Activated T-cell treated with anti-CD3 and anti-CD28 coated beads, Interleukin-2, amount 50 U/mL, for 4 hours (primary cell): ENCODE measurements at regions not wholly inside any gene's neighbourhood (a gene's known extent, or its start where the extent isn't known, plus 50 kb on each side); places are given as distances from the start of the nearest gene placed in this dataset.
"Not testable (repeated sequence)": the region's sequence is repeated elsewhere in the genome, so short reads cannot be mapped to it uniquely, and the experiment has no call there.

Experiments
- ATAC-seq, 2 donors: fragments of 200-7000 bp; cut with Tn5 transposase; one replicate each; pipeline ENCODE4 v1.10.0; 2021
- DNase-seq: peaks from one replicate; pipeline ENCODE4 v3.0.0-alpha.2; 2020
- H3K27me3 Mint-ChIP-seq: one replicate; pipeline ENCODE4 v1.8.0; 2021; ENCODE audit warnings: low read depth, mixed read lengths
- H3K36me3 Mint-ChIP-seq: one replicate; pipeline ENCODE4 v1.8.0; 2022; ENCODE audit warnings: mixed read lengths; ENCODE audit not compliant: insufficient read depth
- H3K4me1 Mint-ChIP-seq: one replicate; pipeline ENCODE4 v1.8.0; 2021; ENCODE audit warnings: low read depth, mixed read lengths
- H3K4me3 Mint-ChIP-seq: one replicate; pipeline ENCODE4 v1.8.0; 2021; ENCODE audit warnings: mild to moderate bottlenecking, moderate library complexity, mixed read lengths
- H3K9me3 Mint-ChIP-seq: one replicate; pipeline ENCODE4 v1.8.0; 2021; ENCODE audit warnings: mixed read lengths

DNA sequence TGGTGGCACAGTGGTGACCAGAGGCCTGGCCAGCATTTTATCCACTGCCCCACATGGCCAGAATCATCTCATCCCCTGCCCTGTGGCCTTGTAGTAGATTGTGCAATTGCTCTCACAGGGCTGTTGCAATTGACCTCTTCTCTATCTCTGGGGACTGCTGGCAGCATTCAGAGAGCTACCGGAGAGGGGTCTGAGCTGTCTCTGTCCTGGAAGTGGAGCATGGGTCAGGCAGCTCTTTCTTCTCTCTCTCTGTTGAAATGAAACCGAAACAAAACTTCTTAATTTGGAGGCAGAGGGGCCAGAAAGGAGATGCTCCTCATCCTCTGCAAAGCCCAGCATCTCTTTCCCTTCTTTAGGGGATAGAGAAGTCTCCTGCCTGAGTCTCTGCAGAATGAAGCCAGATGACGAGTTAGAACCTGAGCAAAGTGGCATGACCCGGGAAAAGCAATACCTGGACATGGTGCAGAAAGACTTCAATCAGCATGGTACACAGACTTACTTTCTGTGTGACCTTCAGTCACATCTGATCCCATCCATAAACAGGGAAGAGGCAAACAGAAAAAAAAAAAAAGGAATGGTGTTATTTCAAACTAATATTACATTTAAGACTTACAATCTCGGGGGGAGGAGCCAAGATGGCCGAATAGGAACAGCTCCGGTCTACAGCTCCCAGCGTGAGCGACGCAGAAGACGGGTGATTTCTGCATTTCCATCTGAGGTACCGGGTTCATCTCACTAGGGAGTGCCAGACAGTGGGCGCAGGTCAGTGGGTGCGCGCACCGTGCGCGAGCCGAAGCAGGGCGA lies 144.5 kb upstream of the BCL6 start:
- no peaks in the 10 kb centered on the region for H3K9me3 Mint-ChIP-seq
- ATAC-seq, result no peak
- no peaks in the 10 kb centered on the region for H3K27me3 Mint-ChIP-seq
- no peak for DNase-seq
- no peaks in the 10 kb centered on the region for H3K36me3 Mint-ChIP-seq
- H3K4me3 Mint-ChIP-seq, result no peak overlapping the region
- H3K4me1 Mint-ChIP-seq, result peaks cover 6% of the 10 kb centered on the region

DNA sequence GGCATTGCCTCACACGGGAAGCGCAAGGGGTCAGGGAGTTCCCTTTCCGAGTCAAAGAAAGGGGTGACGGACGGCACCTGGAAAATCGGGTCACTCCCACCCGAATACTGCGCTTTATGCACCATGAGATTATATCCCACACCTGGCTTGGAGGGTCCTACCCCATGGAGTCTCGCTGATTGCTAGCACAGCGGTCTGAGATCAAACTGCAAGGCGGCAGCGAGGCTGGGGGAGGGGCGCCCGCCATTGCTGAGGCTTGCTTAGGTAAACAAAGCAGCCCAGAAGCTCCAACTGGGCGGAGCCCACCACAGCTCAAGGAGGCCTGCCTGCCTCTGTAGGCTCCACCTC lies 145.1 kb upstream of the BCL6 start:
- not testable (repeated sequence) for H3K4me1 Mint-ChIP-seq, H3K27me3 Mint-ChIP-seq, H3K36me3 Mint-ChIP-seq, H3K9me3 Mint-ChIP-seq, H3K4me3 Mint-ChIP-seq, DNase-seq, ATAC-seq

GRCh38 chr3:187896646-187897045 lies 151.4 kb upstream of the BCL6 start:
- Mint-ChIP-seq H3K27me3 (no peaks in the 10 kb centered on the region), H3K9me3 (no peaks in the 10 kb centered on the region), H3K4me1 (no peaks in the 10 kb centered on the region), H3K4me3 (no peak overlapping the region), H3K36me3 (no peaks in the 10 kb centered on the region)
- DNase-seq, result no peak
- ATAC-seq, result no peak

GRCh38 chr3:187899246-187899645 lies 154.0 kb upstream of the BCL6 start:
- no peaks in the 10 kb centered on the region for H3K27me3 Mint-ChIP-seq
- no peak for ATAC-seq
- H3K36me3 Mint-ChIP-seq, result no peaks in the 10 kb centered on the region
- no peak overlapping the region for H3K4me3 Mint-ChIP-seq
- DNase-seq, result no peak
- H3K9me3 Mint-ChIP-seq, result no peaks in the 10 kb centered on the region
- peaks cover 2% of the 10 kb centered on the region for H3K4me1 Mint-ChIP-seq

DNA sequence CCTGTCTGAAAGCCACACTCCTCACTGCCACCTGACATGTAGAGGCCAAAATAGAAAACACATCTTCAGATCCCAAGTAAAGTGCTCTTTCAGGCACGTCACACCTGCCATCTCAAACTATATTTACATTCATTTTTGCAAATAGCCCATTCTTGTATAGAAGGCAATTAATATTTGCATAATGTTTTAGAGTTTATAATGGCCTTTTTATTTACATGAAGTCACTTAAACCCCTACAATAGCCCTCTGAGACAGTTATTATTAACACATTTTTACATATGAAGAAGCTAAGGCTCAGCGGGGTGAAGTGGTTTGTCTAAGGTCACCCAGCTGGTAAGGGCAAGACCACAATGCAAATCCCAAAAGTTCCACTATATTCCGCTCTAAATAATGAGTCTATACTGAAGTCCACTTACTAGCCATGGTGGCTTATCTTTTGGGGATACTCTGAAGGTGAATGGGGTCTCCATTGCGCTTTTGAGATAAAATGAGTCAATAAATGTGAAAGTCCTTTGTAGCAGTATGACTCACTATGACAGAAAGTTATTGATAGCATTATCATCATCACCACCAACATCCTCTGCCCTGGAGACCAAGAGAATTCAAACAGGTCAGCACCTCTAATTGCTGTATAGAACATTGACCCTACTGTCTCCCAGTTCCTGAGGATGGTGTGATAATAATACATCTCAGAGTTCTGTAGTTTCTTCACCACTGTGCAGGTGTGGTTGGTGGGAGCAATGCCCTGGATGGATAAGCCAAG lies 155.9 kb upstream of the BCL6 start:
- no peaks in the 10 kb centered on the region for H3K36me3 Mint-ChIP-seq
- no peak for DNase-seq
- ATAC-seq, result no peak
- peaks cover 2% of the 10 kb centered on the region for H3K4me1 Mint-ChIP-seq
- H3K27me3 Mint-ChIP-seq, result no peaks in the 10 kb centered on the region
- no peaks in the 10 kb centered on the region for H3K9me3 Mint-ChIP-seq
- no peak overlapping the region for H3K4me3 Mint-ChIP-seq

- DNase-seq (no peak), ATAC-seq (no peak)
- no peaks in the 10 kb centered on the region for H3K36me3 Mint-ChIP-seq
- no peaks in the 10 kb centered on the region for H3K27me3 Mint-ChIP-seq
- peaks cover 2% of the 10 kb centered on the region for H3K4me1 Mint-ChIP-seq
- H3K4me3 Mint-ChIP-seq, result no peak overlapping the region
- no peaks in the 10 kb centered on the region for H3K9me3 Mint-ChIP-seq
These were observed 156.8 kb upstream of the BCL6 start for GRCh38 chr3:187902041-187902471.

- H3K4me1 Mint-ChIP-seq, result peaks cover 2% of the 10 kb centered on the region
- no peaks in the 10 kb centered on the region for H3K9me3 Mint-ChIP-seq
- no peak overlapping the region for H3K4me3 Mint-ChIP-seq
- H3K36me3 Mint-ChIP-seq, result no peaks in the 10 kb centered on the region
- H3K27me3 Mint-ChIP-seq, result no peaks in the 10 kb centered on the region
- DNase-seq (no peak), ATAC-seq (no peak)
These were observed 157.7 kb upstream of the BCL6 start for GRCh38 chr3:187902936-187903335.

DNA sequence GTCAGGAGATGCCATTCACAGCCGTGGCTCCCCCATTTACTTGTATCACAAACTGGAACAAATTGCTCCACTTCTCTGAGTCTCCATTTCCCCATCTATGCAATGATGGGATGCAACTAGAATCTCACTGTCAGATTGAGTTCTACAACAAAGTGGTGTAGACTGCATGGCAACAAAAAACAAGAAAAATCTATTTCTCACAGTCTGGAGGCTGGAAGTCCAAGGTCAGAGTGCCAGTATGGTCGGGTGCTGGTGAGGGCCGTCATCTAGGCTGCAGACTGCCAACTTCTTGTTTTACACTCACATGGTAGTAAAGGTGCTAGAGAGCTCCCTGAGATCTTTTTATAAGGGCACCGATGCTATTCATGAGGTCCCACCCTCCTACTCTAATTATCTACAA lies 158.4 kb upstream of the BCL6 start:
- H3K4me1 Mint-ChIP-seq, result peaks cover 2% of the 10 kb centered on the region

DNA sequence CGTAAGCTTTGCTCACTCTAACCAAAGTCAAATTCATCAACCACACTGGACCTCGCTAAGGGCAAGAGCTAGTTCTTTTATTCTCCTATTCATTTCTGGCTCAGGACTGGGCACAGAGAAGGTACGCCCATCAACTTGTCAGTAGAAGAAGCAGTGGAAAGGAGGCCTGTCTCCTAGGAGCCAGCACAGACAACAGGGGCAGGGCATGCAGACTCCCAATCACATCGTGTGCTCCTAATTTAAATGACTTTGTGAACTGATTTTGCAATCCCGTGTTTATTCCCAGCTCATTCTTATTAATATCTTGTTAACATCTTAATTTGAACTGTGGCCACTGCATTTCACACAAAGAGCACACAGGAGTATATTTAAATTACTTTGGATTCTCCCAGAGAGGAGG lies 161.1 kb upstream of the BCL6 start:
- Mint-ChIP-seq H3K9me3 (no peaks in the 10 kb centered on the region), H3K27me3 (no peaks in the 10 kb centered on the region), H3K4me1 (peaks cover 5% of the 10 kb centered on the region), H3K4me3 (no peak overlapping the region), H3K36me3 (no peaks in the 10 kb centered on the region)
- DNase-seq (no peak), ATAC-seq (no peak)

More for the DNA sequence above, 158.4 kb upstream of the BCL6 start:
- ATAC-seq (no peak), DNase-seq (no peak)
- Mint-ChIP-seq H3K4me3 (no peak overlapping the region), H3K27me3 (no peaks in the 10 kb centered on the region), H3K36me3 (no peaks in the 10 kb centered on the region), H3K9me3 (no peaks in the 10 kb centered on the region)

DNA sequence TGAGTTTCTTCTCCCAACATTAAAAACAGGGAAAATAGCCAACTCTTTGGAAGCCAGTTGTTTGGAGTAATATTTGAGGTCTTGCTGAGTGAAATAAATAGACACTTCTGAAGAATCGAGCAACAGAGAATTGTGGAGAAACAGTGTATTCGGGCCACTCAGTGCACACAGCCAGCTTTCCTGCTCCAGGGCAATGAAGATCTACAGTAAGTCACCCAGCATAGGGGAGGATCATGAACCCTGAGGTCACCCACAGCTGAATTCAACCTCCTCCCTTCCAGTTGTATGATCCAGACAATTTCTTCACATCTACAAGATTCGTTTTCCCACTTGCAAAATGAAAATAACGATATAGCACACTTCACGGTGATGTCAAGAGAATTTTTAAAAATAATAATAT lies 161.7 kb upstream of the BCL6 start:
- Mint-ChIP-seq H3K4me3 (no peak overlapping the region), H3K27me3 (no peaks in the 10 kb centered on the region), H3K4me1 (peaks cover 3% of the 10 kb centered on the region), H3K9me3 (no peaks in the 10 kb centered on the region), H3K36me3 (no peaks in the 10 kb centered on the region)
- ATAC-seq (no peak), DNase-seq (no peak)

DNA sequence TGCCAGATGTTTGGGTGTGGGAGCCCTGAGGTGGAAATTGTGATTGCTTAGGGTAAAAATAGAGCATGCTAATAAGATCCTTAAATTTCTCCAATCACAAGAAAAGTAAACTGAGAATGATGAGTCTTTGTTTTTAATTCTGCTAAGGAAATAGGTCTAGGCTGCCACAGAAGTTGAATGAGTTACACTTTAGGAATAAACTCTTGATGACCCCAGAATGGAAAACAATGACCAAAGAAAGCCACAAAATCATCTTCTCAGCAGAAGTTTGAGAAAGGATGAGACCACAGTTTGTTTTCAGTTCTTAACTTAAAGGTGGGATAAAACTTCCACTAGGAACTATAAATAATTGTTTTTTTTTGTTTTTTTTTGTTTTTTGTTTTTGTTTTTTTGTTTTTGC lies 164.6 kb upstream of the BCL6 start:
- H3K27me3 Mint-ChIP-seq, result no peaks in the 10 kb centered on the region
- H3K4me3 Mint-ChIP-seq, result no peak overlapping the region
- no peaks in the 10 kb centered on the region for H3K9me3 Mint-ChIP-seq
- no peaks in the 10 kb centered on the region for H3K36me3 Mint-ChIP-seq
- DNase-seq, result no peak
- H3K4me1 Mint-ChIP-seq, result peaks cover 8% of the 10 kb centered on the region
- ATAC-seq, result no peak

GRCh38 chr3:187912007-187912406 lies 166.7 kb upstream of the BCL6 start:
- ATAC-seq, result no peak
- Mint-ChIP-seq H3K9me3 (no peaks in the 10 kb centered on the region), H3K36me3 (no peaks in the 10 kb centered on the region), H3K4me3 (no peak overlapping the region), H3K27me3 (no peaks in the 10 kb centered on the region), H3K4me1 (peaks cover 18% of the 10 kb centered on the region)
- no peak for DNase-seq

- DNase-seq, result no peak
- no peaks in the 10 kb centered on the region for H3K36me3 Mint-ChIP-seq
- peak in 1 of 2 donors; percentile 27 for ATAC-seq
- H3K4me1 Mint-ChIP-seq, result peaks cover 32% of the 10 kb centered on the region
- H3K27me3 Mint-ChIP-seq, result no peaks in the 10 kb centered on the region
- no peak overlapping the region for H3K4me3 Mint-ChIP-seq
- H3K9me3 Mint-ChIP-seq, result no peaks in the 10 kb centered on the region
These were observed 168.4 kb upstream of the BCL6 start for GRCh38 chr3:187913617-187914033.

GRCh38 chr3:187914231-187914630 lies 169.0 kb upstream of the BCL6 start:
- no peaks in the 10 kb centered on the region for H3K36me3 Mint-ChIP-seq
- DNase-seq (no peak), ATAC-seq (no peak)
- peaks cover 38% of the 10 kb centered on the region for H3K4me1 Mint-ChIP-seq
- no peaks in the 10 kb centered on the region for H3K27me3 Mint-ChIP-seq
- H3K4me3 Mint-ChIP-seq, result no peak overlapping the region
- no peaks in the 10 kb centered on the region for H3K9me3 Mint-ChIP-seq

GRCh38 chr3:187916072-187916471 lies 170.8 kb upstream of the BCL6 start:
- H3K27me3 Mint-ChIP-seq, result no peaks in the 10 kb centered on the region
- peaks cover 51% of the 10 kb centered on the region for H3K4me1 Mint-ChIP-seq
- ATAC-seq, result no peak
- H3K36me3 Mint-ChIP-seq, result no peaks in the 10 kb centered on the region
- no peaks in the 10 kb centered on the region for H3K9me3 Mint-ChIP-seq
- no peak overlapping the region for H3K4me3 Mint-ChIP-seq
- no peak for DNase-seq
